GM23338 (cell line): ENCODE measurements at regions not wholly inside any gene's neighbourhood (a gene's known extent, or its start where the extent isn't known, plus 50 kb on each side); places are given as distances from the start of the nearest gene placed in this dataset.

ENCODE experiments used
- ATAC-seq: fragments of 200-7000 bp; cut with Tn5 transposase; 3 replicates; pipeline ENCODE4 v1.9.1; 2020
- DNase-seq: peaks from one replicate; pipeline ENCODE4 v3.0.0-alpha.2; 2015; ENCODE audit warnings: low spot score
- H2AFZ ChIP-seq: fragments of 200-600 bp; sonication (generic); 2 replicates; pipeline ENCODE4 v1.8.0; 2016; ENCODE audit warnings: antibody characterized with exemption, mild to moderate bottlenecking, moderate library complexity
- H3F3A ChIP-seq: fragments of 200-600 bp; sonication (generic); replicated peaks from 2 replicates; pipeline ENCODE4 v1.8.0; 2017; ENCODE audit warnings: antibody characterized with exemption, mixed run types, low read depth
- H3K27ac ChIP-seq: fragments of 200-600 bp; sonication (generic); 2 replicates; pipeline ENCODE4 v1.6.1; 2016; ENCODE audit warnings: low read depth
- H3K27me3 ChIP-seq: fragments of 200-600 bp; sonication (generic); 2 replicates; pipeline ENCODE4 v1.8.0; 2016; ENCODE audit warnings: mild to moderate bottlenecking, mixed run types, moderate library complexity; ENCODE audit not compliant: insufficient read depth
- H3K36me3 ChIP-seq: fragments of 200-600 bp; sonication (generic); 2 replicates; pipeline ENCODE4 v1.8.0; 2016; ENCODE audit warnings: mild to moderate bottlenecking; ENCODE audit not compliant: insufficient read depth
- H3K4me1 ChIP-seq: fragments of 200-600 bp; sonication (generic); 2 replicates; pipeline ENCODE4 v1.8.0; 2016; ENCODE audit warnings: mild to moderate bottlenecking, moderate library complexity; ENCODE audit not compliant: insufficient read depth
- H3K4me2 ChIP-seq: fragments of 200-600 bp; sonication (generic); 2 replicates; pipeline ENCODE4 v1.7.1; 2017; ENCODE audit warnings: mixed run types
- H3K4me3 ChIP-seq: fragments of 200-600 bp; sonication (generic); 2 replicates; pipeline ENCODE4 v1.6.1; 2016; ENCODE audit warnings: mixed run types
- H3K79me2 ChIP-seq: fragments of 200-600 bp; sonication (generic); replicated peaks from 2 replicates; pipeline ENCODE4 v1.8.0; 2017; ENCODE audit warnings: mild to moderate bottlenecking; ENCODE audit not compliant: insufficient read depth
- H3K9me2 ChIP-seq: fragments of 200-600 bp; sonication (generic); 2 replicates; pipeline ENCODE4 v1.8.0; 2017; ENCODE audit not compliant: insufficient read depth
- H4K20me1 ChIP-seq: fragments of 200-600 bp; sonication (generic); replicated peaks from 2 replicates; pipeline ENCODE4 v1.8.0; 2017; ENCODE audit warnings: mild to moderate bottlenecking; ENCODE audit not compliant: insufficient read depth
- H3K27ac Mint-ChIP-seq: 2 replicates; pipeline ENCODE4 v1.8.0; 2020; ENCODE audit warnings: inconsistent platforms, mild to moderate bottlenecking, moderate library complexity, mixed read lengths
- H3K27me3 Mint-ChIP-seq: 3 replicates; pipeline ENCODE4 v1.8.0; 2022; ENCODE audit warnings: low read depth, mild to moderate bottlenecking, moderate library complexity, mixed read lengths, inconsistent platforms; ENCODE audit not compliant: insufficient read depth, poor library complexity
- H3K36me3 Mint-ChIP-seq: 3 replicates; pipeline ENCODE4 v1.8.0; 2021; ENCODE audit warnings: low read depth, mild to moderate bottlenecking, inconsistent platforms, moderate library complexity, mixed read lengths
- H3K4me1 Mint-ChIP-seq: 3 replicates; pipeline ENCODE4 v1.8.0; 2020; ENCODE audit warnings: mild to moderate bottlenecking, inconsistent platforms, mixed read lengths
- H3K4me3 Mint-ChIP-seq: 3 replicates; pipeline ENCODE4 v1.8.0; 2021; ENCODE audit warnings: moderate library complexity, mild to moderate bottlenecking, inconsistent platforms, mixed read lengths
- H3K9me3 Mint-ChIP-seq: 3 replicates; pipeline ENCODE4 v1.8.0; 2020; ENCODE audit warnings: moderate library complexity, mild to moderate bottlenecking, inconsistent platforms, mixed read lengths
- ETS1 ChIP-seq: IDR thresholded peaks from 2 replicates; pipeline ENCODE4 v1.6.1; 2016; ENCODE audit warnings: antibody characterized with exemption
- EZH2 ChIP-seq: fragments of 200-600 bp; sonication (generic); IDR thresholded peaks from one replicate; pipeline ENCODE4 v1.8.0; 2017; ENCODE audit warnings: antibody characterized with exemption, mild to moderate bottlenecking, low read depth; ENCODE audit not compliant: unreplicated experiment
- NANOG ChIP-seq: IDR thresholded peaks from 2 replicates; pipeline ENCODE4 v1.6.1; 2016; ENCODE audit warnings: antibody characterized with exemption, borderline replicate concordance
- ZNF331 ChIP-seq: fragments of 250-450 bp; sonication (Bioruptor Pico); IDR thresholded peaks from 2 replicates; pipeline ENCODE4 v1.5.0; 2020; ENCODE audit warnings: low read depth, mild to moderate bottlenecking, moderate library complexity
- TF ChIP-seq, protein P1 (sequence below): IDR thresholded peaks from one replicate; pipeline ENCODE4 v1.6.1; 2018; ENCODE audit warnings: antibody characterized with exemption; ENCODE audit not compliant: unreplicated experiment
- TF ChIP-seq, protein P2 (sequence below): fragments of 250-450 bp; sonication (Bioruptor Pico); IDR thresholded peaks from 2 replicates; pipeline ENCODE4 v1.5.0; 2020; ENCODE audit warnings: mild to moderate bottlenecking, moderate library complexity

DNA sequence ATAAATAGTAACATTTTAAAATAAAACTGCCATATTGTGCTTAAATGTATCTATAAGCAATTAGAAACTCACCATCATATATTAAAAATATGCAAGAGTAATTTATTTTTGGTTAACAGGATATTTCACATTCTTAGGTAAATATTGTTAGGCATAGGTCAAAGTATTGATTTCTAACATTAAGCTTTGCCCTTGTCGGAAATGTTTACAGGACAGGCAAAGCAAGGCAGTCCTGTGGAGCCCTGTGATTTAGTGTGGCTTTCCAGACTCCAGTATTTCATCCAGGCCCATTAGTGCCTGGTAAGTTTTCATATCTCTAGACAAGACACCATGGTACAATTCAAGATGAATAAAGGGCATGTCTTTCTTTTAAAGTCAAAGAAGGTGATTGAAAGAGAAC lies 114.9 kb upstream of the LARGE1 start (continued):
- TF ChIP-seq, protein P1, sequence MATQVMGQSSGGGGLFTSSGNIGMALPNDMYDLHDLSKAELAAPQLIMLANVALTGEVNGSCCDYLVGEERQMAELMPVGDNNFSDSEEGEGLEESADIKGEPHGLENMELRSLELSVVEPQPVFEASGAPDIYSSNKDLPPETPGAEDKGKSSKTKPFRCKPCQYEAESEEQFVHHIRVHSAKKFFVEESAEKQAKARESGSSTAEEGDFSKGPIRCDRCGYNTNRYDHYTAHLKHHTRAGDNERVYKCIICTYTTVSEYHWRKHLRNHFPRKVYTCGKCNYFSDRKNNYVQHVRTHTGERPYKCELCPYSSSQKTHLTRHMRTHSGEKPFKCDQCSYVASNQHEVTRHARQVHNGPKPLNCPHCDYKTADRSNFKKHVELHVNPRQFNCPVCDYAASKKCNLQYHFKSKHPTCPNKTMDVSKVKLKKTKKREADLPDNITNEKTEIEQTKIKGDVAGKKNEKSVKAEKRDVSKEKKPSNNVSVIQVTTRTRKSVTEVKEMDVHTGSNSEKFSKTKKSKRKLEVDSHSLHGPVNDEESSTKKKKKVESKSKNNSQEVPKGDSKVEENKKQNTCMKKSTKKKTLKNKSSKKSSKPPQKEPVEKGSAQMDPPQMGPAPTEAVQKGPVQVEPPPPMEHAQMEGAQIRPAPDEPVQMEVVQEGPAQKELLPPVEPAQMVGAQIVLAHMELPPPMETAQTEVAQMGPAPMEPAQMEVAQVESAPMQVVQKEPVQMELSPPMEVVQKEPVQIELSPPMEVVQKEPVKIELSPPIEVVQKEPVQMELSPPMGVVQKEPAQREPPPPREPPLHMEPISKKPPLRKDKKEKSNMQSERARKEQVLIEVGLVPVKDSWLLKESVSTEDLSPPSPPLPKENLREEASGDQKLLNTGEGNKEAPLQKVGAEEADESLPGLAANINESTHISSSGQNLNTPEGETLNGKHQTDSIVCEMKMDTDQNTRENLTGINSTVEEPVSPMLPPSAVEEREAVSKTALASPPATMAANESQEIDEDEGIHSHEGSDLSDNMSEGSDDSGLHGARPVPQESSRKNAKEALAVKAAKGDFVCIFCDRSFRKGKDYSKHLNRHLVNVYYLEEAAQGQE = no peak
- TF ChIP-seq ZNF331 (no peak), EZH2 (no peak)

DNA sequence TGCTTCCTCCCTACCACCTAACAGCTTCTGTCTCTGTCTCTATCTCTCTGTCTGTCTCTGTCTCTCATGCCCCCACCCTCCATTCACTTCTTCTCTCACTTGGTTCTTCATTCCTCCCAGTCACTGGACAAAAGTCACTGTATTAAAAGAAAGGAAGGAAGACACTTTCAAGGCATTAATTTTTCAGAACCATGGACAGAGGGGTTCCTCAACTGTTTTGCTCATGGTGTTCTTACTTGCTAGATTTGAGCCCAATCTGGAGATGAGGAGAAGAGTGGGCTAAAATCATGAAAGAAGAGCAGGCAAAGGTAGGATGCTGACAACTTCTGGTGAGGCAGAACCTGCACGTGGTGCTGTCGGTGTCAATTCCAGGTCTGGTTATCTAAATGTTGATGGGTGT lies 116.7 kb upstream of the LARGE1 start:
- TF ChIP-seq NANOG = no peak
- TF ChIP-seq, protein P2, sequence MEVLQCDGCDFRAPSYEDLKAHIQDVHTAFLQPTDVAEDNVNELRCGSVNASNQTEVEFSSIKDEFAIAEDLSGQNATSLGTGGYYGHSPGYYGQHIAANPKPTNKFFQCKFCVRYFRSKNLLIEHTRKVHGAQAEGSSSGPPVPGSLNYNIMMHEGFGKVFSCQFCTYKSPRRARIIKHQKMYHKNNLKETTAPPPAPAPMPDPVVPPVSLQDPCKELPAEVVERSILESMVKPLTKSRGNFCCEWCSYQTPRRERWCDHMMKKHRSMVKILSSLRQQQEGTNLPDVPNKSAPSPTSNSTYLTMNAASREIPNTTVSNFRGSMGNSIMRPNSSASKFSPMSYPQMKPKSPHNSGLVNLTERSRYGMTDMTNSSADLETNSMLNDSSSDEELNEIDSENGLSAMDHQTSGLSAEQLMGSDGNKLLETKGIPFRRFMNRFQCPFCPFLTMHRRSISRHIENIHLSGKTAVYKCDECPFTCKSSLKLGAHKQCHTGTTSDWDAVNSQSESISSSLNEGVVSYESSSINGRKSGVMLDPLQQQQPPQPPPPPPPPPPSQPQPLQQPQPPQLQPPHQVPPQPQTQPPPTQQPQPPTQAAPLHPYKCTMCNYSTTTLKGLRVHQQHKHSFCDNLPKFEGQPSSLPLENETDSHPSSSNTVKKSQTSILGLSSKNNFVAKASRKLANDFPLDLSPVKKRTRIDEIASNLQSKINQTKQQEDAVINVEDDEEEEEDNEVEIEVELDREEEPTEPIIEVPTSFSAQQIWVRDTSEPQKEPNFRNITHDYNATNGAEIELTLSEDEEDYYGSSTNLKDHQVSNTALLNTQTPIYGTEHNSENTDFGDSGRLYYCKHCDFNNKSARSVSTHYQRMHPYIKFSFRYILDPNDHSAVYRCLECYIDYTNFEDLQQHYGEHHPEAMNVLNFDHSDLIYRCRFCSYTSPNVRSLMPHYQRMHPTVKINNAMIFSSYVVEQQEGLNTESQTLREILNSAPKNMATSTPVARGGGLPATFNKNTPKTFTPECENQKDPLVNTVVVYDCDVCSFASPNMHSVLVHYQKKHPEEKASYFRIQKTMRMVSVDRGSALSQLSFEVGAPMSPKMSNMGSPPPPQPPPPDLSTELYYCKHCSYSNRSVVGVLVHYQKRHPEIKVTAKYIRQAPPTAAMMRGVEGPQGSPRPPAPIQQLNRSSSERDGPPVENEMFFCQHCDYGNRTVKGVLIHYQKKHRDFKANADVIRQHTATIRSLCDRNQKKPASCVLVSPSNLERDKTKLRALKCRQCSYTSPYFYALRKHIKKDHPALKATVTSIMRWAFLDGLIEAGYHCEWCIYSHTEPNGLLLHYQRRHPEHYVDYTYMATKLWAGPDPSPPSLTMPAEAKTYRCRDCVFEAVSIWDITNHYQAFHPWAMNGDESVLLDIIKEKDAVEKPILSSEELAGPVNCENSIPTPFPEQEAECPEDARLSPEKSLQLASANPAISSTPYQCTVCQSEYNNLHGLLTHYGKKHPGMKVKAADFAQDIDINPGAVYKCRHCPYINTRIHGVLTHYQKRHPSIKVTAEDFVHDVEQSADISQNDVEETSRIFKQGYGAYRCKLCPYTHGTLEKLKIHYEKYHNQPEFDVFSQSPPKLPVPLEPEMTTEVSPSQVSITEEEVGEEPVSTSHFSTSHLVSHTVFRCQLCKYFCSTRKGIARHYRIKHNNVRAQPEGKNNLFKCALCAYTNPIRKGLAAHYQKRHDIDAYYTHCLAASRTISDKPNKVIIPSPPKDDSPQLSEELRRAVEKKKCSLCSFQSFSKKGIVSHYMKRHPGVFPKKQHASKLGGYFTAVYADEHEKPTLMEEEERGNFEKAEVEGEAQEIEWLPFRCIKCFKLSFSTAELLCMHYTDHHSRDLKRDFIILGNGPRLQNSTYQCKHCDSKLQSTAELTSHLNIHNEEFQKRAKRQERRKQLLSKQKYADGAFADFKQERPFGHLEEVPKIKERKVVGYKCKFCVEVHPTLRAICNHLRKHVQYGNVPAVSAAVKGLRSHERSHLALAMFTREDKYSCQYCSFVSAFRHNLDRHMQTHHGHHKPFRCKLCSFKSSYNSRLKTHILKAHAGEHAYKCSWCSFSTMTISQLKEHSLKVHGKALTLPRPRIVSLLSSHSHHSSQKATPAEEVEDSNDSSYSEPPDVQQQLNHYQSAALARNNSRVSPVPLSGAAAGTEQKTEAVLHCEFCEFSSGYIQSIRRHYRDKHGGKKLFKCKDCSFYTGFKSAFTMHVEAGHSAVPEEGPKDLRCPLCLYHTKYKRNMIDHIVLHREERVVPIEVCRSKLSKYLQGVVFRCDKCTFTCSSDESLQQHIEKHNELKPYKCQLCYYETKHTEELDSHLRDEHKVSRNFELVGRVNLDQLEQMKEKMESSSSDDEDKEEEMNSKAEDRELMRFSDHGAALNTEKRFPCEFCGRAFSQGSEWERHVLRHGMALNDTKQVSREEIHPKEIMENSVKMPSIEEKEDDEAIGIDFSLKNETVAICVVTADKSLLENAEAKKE = no peak
- no peak for TF ChIP-seq EZH2
- TF ChIP-seq ZNF331 = no peak
- no peak for TF ChIP-seq ETS1
- TF ChIP-seq, protein P1 = peak; percentile 79
- Histone ChIP-seq H4K20me1 (no peaks in the 10 kb centered on the region; the same call in 1 of the 2 replicates), H3K4me2 (no peak overlapping the region), H3K4me3 (no peak overlapping the region), H3K79me2 (no peaks in the 10 kb centered on the region), H3K27ac (no peak overlapping the region), H3K4me1 (no peaks in the 10 kb centered on the region), H2AFZ (no peak overlapping the region), H3K27me3 (no peaks in the 10 kb centered on the region), H3K36me3 (no peaks in the 10 kb centered on the region), H3F3A (no peaks in the 10 kb centered on the region), H3K9me2 (no peaks in the 10 kb centered on the region; the same call in 1 of the 2 replicates)
- Mint-ChIP-seq H3K36me3 (no peaks in the 10 kb centered on the region), H3K27me3 (no peaks in the 10 kb centered on the region), H3K27ac (no peak overlapping the region), H3K4me3 (no peak overlapping the region), H3K4me1 (peaks cover 3% of the 10 kb centered on the region; the same call in 2 of the 3 replicates), H3K9me3 (peaks cover 8% of the 10 kb centered on the region; the same call in 2 of the 3 replicates)
- DNase-seq (peak; percentile 62), ATAC-seq (no peak)
